ENCODE measurements at regions not wholly inside any gene's neighbourhood (a gene's known extent, or its start where the extent isn't known, plus 50 kb on each side); places are given as distances from the start of the nearest gene placed in this dataset.

GRCh38 chr17:73936908-73937627, 266.4 kb upstream of the RPL38 start:
- no peak for TF ChIP-seq CTCF (conservative IDR thresholded peaks at IDR 0.05)
- no peak overlapping the region for H3K27ac ChIP-seq

GRCh38 chr17:73938706-73939105, 264.8 kb upstream of the RPL38 start:
- TF ChIP-seq CTCF (conservative IDR thresholded peaks at IDR 0.05), result no peak
- no peak overlapping the region for H3K27ac ChIP-seq

- no peak overlapping the region for H3K27ac ChIP-seq
- no peak for TF ChIP-seq CTCF (conservative IDR thresholded peaks at IDR 0.05)
Measured at GRCh38 chr17:73939806-73940205, 263.7 kb upstream of the RPL38 start.

- no peak for TF ChIP-seq CTCF (conservative IDR thresholded peaks at IDR 0.05)
- no peak overlapping the region for H3K27ac ChIP-seq
Measured at GRCh38 chr17:73940511-73940910, 263.0 kb upstream of the RPL38 start.

GRCh38 chr17:73941919-73942530, 261.5 kb upstream of the RPL38 start:
- no peak overlapping the region for H3K27ac ChIP-seq
- TF ChIP-seq CTCF (conservative IDR thresholded peaks at IDR 0.05), result no peak

- no peak for TF ChIP-seq CTCF (conservative IDR thresholded peaks at IDR 0.05)
- no peak overlapping the region for H3K27ac ChIP-seq
Measured at GRCh38 chr17:73942703-73943415, 260.6 kb upstream of the RPL38 start.

- TF ChIP-seq CTCF (conservative IDR thresholded peaks at IDR 0.05), result no peak
- no peak overlapping the region for H3K27ac ChIP-seq
Measured at GRCh38 chr17:73943416-73944110, 259.9 kb upstream of the RPL38 start.
